SK-N-SH (cell line): ENCODE measurements at regions not wholly inside any gene's neighbourhood (a gene's known extent, or its start where the extent isn't known, plus 50 kb on each side); places are given as distances from the start of the nearest gene placed in this dataset.

Source experiments
- CTCF ChIA-PET: fragments of 300-600, 350-600 bp; formaldehyde crosslinking; extraction: SDS; loops from one replicate; lab custom pipeline; 2021; lab: Yijun Ruan, JAX
- POLR2A ChIA-PET: fragments of 350-600 bp; sonication (Branson Sonifier 250); formaldehyde crosslinking; extraction: SDS; loops from one replicate; lab custom pipeline; 2020; ENCODE audit warnings: antibody characterized with exemption, inconsistent platforms; lab: Yijun Ruan, JAX
- DNase-seq: peaks from one replicate; pipeline ENCODE4 v3.0.0; 2012
- H2AFZ ChIP-seq: fragments of 200-600 bp; sonication (generic); 2 replicates; pipeline ENCODE4 v1.8.1; 2016; ENCODE audit warnings: antibody characterized with exemption, mild to moderate bottlenecking, low read depth
- H3F3A ChIP-seq: fragments of 200-600 bp; sonication (generic); replicated peaks from 2 replicates; pipeline ENCODE3; 2016; ENCODE audit warnings: antibody characterized with exemption, mild to moderate bottlenecking; ENCODE audit not compliant: insufficient read depth
- H3K27ac ChIP-seq, 2 experiments: fragments of 200-500 bp in 1 of 2; fragments of 200-600 bp in 1 of 2; sonication (Bioruptor generic) in 1 of 2; sonication (generic), shearing (Covaris generic) in 1 of 2; 2 replicates each; pipeline versions ENCODE4 v1.5.1 to v1.6.1; 2014 to 2016; ENCODE audit warnings: low read depth in 2 of 2, inconsistent platforms in 1 of 2, low read length in 1 of 2, mild to moderate bottlenecking in 1 of 2, mixed read lengths in 1 of 2
- H3K27me3 ChIP-seq: fragments of 200-600 bp; sonication (generic), shearing (Covaris generic); 2 replicates; pipeline ENCODE4 v1.6.1; 2016; ENCODE audit warnings: mixed run types; ENCODE audit not compliant: insufficient read depth
- H3K36me3 ChIP-seq, 2 experiments: fragments of 200-500 bp in 1 of 2; fragments of 200-600 bp in 1 of 2; sonication (Bioruptor generic) in 1 of 2; sonication (generic) in 1 of 2; replicated peaks in 1 of 2; 2 replicates each; pipeline versions ENCODE3 to v1.5.1; 2014 to 2016; ENCODE audit warnings: low read length in 1 of 2, mild to moderate bottlenecking in 1 of 2; ENCODE audit not compliant: insufficient read depth in 2 of 2, control insufficient read depth in 1 of 2
- H3K4me1 ChIP-seq, 2 experiments: fragments of 200-500 bp in 1 of 2; fragments of 200-600 bp in 1 of 2; sonication (Bioruptor generic) in 1 of 2; sonication (generic), shearing (Covaris generic) in 1 of 2; 2 replicates each; pipeline versions ENCODE4 v1.5.1 to v1.6.1; 2014 to 2016; ENCODE audit warnings: low read depth in 1 of 2, low read length in 1 of 2, mixed run types in 1 of 2; ENCODE audit not compliant: insufficient read depth in 2 of 2, control insufficient read depth in 1 of 2
- H3K4me2 ChIP-seq: fragments of 200-600 bp; sonication (generic), shearing (Covaris generic); 2 replicates; pipeline ENCODE4 v1.6.1; 2017; ENCODE audit warnings: mixed run types
- H3K4me3 ChIP-seq, 2 experiments: fragments of 200-500 bp in 1 of 2; fragments of 200-600 bp in 1 of 2; sonication (Bioruptor generic) in 1 of 2; sonication (generic), shearing (Covaris generic) in 1 of 2; 2 replicates each; pipeline versions ENCODE4 v1.5.1 to v1.8.1; 2014 to 2016; ENCODE audit warnings: low read depth in 2 of 2, inconsistent platforms in 1 of 2, low read length in 1 of 2, mild to moderate bottlenecking in 1 of 2, mixed read lengths in 1 of 2, moderate library complexity in 1 of 2
- H3K79me2 ChIP-seq: fragments of 200-600 bp; sonication (generic); 2 replicates; pipeline ENCODE4 v1.8.1; 2017; ENCODE audit warnings: mild to moderate bottlenecking; ENCODE audit not compliant: insufficient read depth
- H3K9ac ChIP-seq: fragments of 200-600 bp; sonication (generic); 2 replicates; pipeline ENCODE4 v1.6.1; 2017; ENCODE audit warnings: mixed run types
- H3K9me2 ChIP-seq: fragments of 200-600 bp; sonication (generic); 2 replicates; pipeline ENCODE4 v1.6.1; 2017; ENCODE audit warnings: mixed run types
- H3K9me3 ChIP-seq: fragments of 200-600 bp; sonication (generic); 2 replicates; pipeline ENCODE4 v1.6.1; 2017; ENCODE audit warnings: mixed run types, mild to moderate bottlenecking, moderate library complexity
- H4K20me1 ChIP-seq: fragments of 200-600 bp; sonication (generic); 2 replicates; pipeline ENCODE4 v1.6.1; 2017; ENCODE audit warnings: mild to moderate bottlenecking, mixed run types; ENCODE audit not compliant: insufficient read depth
- ELF1 ChIP-seq: IDR thresholded peaks from 2 replicates; pipeline ENCODE4 v1.4.0; 2012
- FOXJ3 ChIP-seq: sonication (generic); formaldehyde crosslinking; IDR thresholded peaks from 2 replicates; pipeline ENCODE4 v1.5.1; 2020; ENCODE audit warnings: mild to moderate bottlenecking, missing genetic modification reagents
- FOXM1 ChIP-seq: IDR thresholded peaks from 2 replicates; pipeline ENCODE4 v1.4.0; 2012; ENCODE audit warnings: low read depth, mild to moderate bottlenecking
- IRF3 ChIP-seq: fragments of 150-350 bp; IDR thresholded peaks from 2 replicates; pipeline ENCODE4 v1.6.1; 2016; ENCODE audit warnings: mild to moderate bottlenecking, low read depth, low read length
- MXI1 ChIP-seq: IDR thresholded peaks from 2 replicates; pipeline ENCODE4 v1.6.1; 2012; ENCODE audit warnings: mild to moderate bottlenecking, low read depth, low read length, improper control_type of control experiment
- PBX3 ChIP-seq: IDR thresholded peaks from 2 replicates; pipeline ENCODE4; 2012
- POLR2AphosphoS5 ChIP-seq: IDR thresholded peaks from 2 replicates; pipeline ENCODE4 v1.6.1; 2012; ENCODE audit warnings: low read depth, low read length
- REST ChIP-seq: IDR thresholded peaks from 2 replicates; pipeline ENCODE4 v1.6.1; 2012; ENCODE audit warnings: mild to moderate bottlenecking, low read depth, low read length, moderate library complexity
- RFX5 ChIP-seq: IDR thresholded peaks from 2 replicates; pipeline ENCODE4 v1.6.1; 2012; ENCODE audit warnings: mild to moderate bottlenecking, improper control_type of control experiment, low read length
- SMC3 ChIP-seq: IDR thresholded peaks from 2 replicates; pipeline ENCODE4 v1.6.1; 2012; ENCODE audit warnings: low read depth, low read length, improper control_type of control experiment
- TCF12 ChIP-seq: IDR thresholded peaks from 2 replicates; pipeline ENCODE4 v1.4.0; 2012
- USF1 ChIP-seq: IDR thresholded peaks from 2 replicates; pipeline ENCODE4 v1.4.0; 2012; ENCODE audit warnings: low read depth, borderline replicate concordance
- ZBTB33 ChIP-seq: IDR thresholded peaks from 2 replicates; pipeline ENCODE4 v1.4.0; 2012; ENCODE audit warnings: low read depth, borderline replicate concordance
- WGBS: methylation state at CpG from one replicate; pipeline ENCODE4 v1.1.6; 2017; ENCODE audit warnings: low lambda C conversion rate; 5-methylcytosine and 5-hydroxymethylcytosine counted together

- no peaks in the 10 kb centered on the region for H3F3A ChIP-seq
- no peak for DNase-seq
- H3K4me3 ChIP-seq = no peak overlapping the region
- CTCF ChIA-PET = no interaction called here
- TF ChIP-seq ZBTB33 = no peak
- TF ChIP-seq SMC3 = no peak
- no peak for TF ChIP-seq USF1
- TF ChIP-seq RFX5 = no peak
- no peak for TF ChIP-seq MXI1
- TF ChIP-seq ELF1 = no peak
- TF ChIP-seq FOXM1 = no peak
- no peak for TF ChIP-seq PBX3
- TF ChIP-seq FOXJ3 (CRISPR knock-in tag) = no peak
- no peak for TF ChIP-seq TCF12
- no peak for TF ChIP-seq IRF3
- TF ChIP-seq POLR2AphosphoS5 = no peak
- TF ChIP-seq REST = no peak
- no peaks in the 10 kb centered on the region for H3K27me3 ChIP-seq
- WGBS = 61% methylated on average over 6 of the region's 6 CpGs
- no peak overlapping the region for H3K9ac ChIP-seq
- no peaks in the 10 kb centered on the region for H3K9me2 ChIP-seq
- no peak overlapping the region for H3K4me2 ChIP-seq
- H3K9me3 ChIP-seq = no peaks in the 10 kb centered on the region
- H3K27ac ChIP-seq = peak overlapping the region in 1 of 2 experiments; percentile 3; a peak in 1 of 4 replicates
- H2AFZ ChIP-seq = peak overlapping the region; percentile 39; the same call in 1 of the 2 replicates
- POLR2A ChIA-PET = no interaction called here
- H3K79me2 ChIP-seq = no peaks in the 10 kb centered on the region
- H3K4me1 ChIP-seq = peaks cover 0 to 4% of the 10 kb centered on the region in 2 experiments; a peak in 2 of 4 replicates
- H4K20me1 ChIP-seq = no peaks in the 10 kb centered on the region
- H3K36me3 ChIP-seq = no peaks in the 10 kb centered on the region
Observed at GRCh38 chr21:28099001-28099705, 893.5 kb downstream of the LTN1 start.
